ENCODE measurements at regions not wholly inside any gene's neighbourhood (a gene's known extent, or its start where the extent isn't known, plus 50 kb on each side); places are given as distances from the start of the nearest gene placed in this dataset.

GRCh38 chr2:16162491-16163040 lies 222.2 kb downstream of the MYCN start:
- H3K4ac ChIP-seq (ENCODE audit: low read depth, low read length), result no peak overlapping the region
- no peak overlapping the region for H2AK5ac ChIP-seq (ENCODE audit: low read depth, low read length)
- no peak overlapping the region for H2BK5ac ChIP-seq (ENCODE audit: low read depth, low read length, poor library complexity, severe bottlenecking)
- H4K8ac ChIP-seq (ENCODE audit: low read depth in 2 of 2, low read length in 2 of 2), result no peak overlapping the region
- H4K91ac ChIP-seq (ENCODE audit: insufficient read depth, low read depth, low read length), result no peak overlapping the region
- H4K20me1 ChIP-seq (ENCODE audit: insufficient read depth, low read length), result no peaks in the 10 kb centered on the region
- no peak overlapping the region for H2AFZ ChIP-seq (replicated peaks; ENCODE audit: low read length, poor library complexity)
- no peaks in the 10 kb centered on the region for H3K9me1 ChIP-seq (ENCODE audit: insufficient read depth, low read length)
- WGBS, 2 experiments (ENCODE audit: extremely low coverage in 2 of 2, insufficient read length in 1 of 2), result 29% methylated on average over 1 of the region's 4 CpGs; no CpG with 5 or more reads in 1 of the 2 experiments
- ATAC-seq (ENCODE audit: low read depth), result no peak
- H3K4me1 ChIP-seq (ENCODE audit: control insufficient read depth, insufficient read depth, low read length), result no peaks in the 10 kb centered on the region
- H2BK120ac ChIP-seq (ENCODE audit: low read depth, low read length), result no peak overlapping the region
- H2BK20ac ChIP-seq (ENCODE audit: low read depth, low read length), result no peak overlapping the region
- H3K27me3 ChIP-seq (ENCODE audit: control insufficient read depth, insufficient read depth, low read length), result no peaks in the 10 kb centered on the region
- no peak overlapping the region for H3K27ac ChIP-seq (ENCODE audit: insufficient read depth, low read length)
- H3K56ac ChIP-seq (ENCODE audit: extremely low read depth, insufficient read depth, low read length), result no peak overlapping the region
- no peaks in the 10 kb centered on the region for H3K36me3 ChIP-seq (ENCODE audit: control insufficient read depth, insufficient read depth, low read length)
- no peak for DNase-seq
- CTCF ChIA-PET, result no interaction called here
- H3K18ac ChIP-seq (ENCODE audit: low read depth, low read length), result no peak overlapping the region
- BruUV-seq (replicated peaks), result no TSS peak
- POLR2A ChIA-PET (ENCODE audit: unreplicated experiment), result no interaction called here
- intact Hi-C loops (cut with micrococcal nuclease) (no loop called here), in situ Hi-C loops (cut with MboI; ENCODE audit: low sequenced_read_pairs) (no loop called here), dilution Hi-C loops (cut with HindIII; ENCODE audit: low sequenced_read_pairs, unreplicated experiment) (no loop called here)
- peaks cover 11% of the 10 kb centered on the region for H3K9me3 ChIP-seq (ENCODE audit: control insufficient read depth, insufficient read depth, low read length)
- no peak overlapping the region for H3K14ac ChIP-seq (replicated peaks; ENCODE audit: low read depth, low read length)
- TF ChIP-seq MAFK (IDR thresholded peaks at IDR 0.05; ENCODE audit: low read depth, low read length) (no peak), CTCF (conservative IDR thresholded peaks at IDR 0.05; ENCODE audit: low read depth, low read length) (no peak), RCOR1 (IDR thresholded peaks at IDR 0.05; ENCODE audit: insufficient replicate concordance, low read length) (no peak)
- H3K4me3 ChIP-seq (ENCODE audit: insufficient read depth, low read depth, low read length), result no peak overlapping the region
- no peak overlapping the region for H3K23ac ChIP-seq (ENCODE audit: low read depth, low read length)
- H2AK9ac ChIP-seq (replicated peaks; ENCODE audit: low read depth, low read length, poor library complexity), result no peak overlapping the region
- no peak overlapping the region for H4K5ac ChIP-seq (ENCODE audit: low read depth, low read length)
- H3K4me2 ChIP-seq (ENCODE audit: low read depth, low read length), result no peak overlapping the region
- no peaks in the 10 kb centered on the region for H3K79me1 ChIP-seq (ENCODE audit: low read depth in 1 of 2, low read length in 2 of 2)
- no peak overlapping the region for H3K9ac ChIP-seq (ENCODE audit: low read depth, low read length)
- no peak overlapping the region for H2BK15ac ChIP-seq (ENCODE audit: low read depth, low read length)

Measured in IMR-90 (cell line).